ENCODE measurements at regions not wholly inside any gene's neighbourhood (a gene's known extent, or its start where the extent isn't known, plus 50 kb on each side); places are given as distances from the start of the nearest gene placed in this dataset.
"Not testable (repeated sequence)": the region's sequence is repeated elsewhere in the genome, so short reads cannot be mapped to it uniquely, and the experiment has no call there.

- H3K36me3 ChIP-seq, result no peaks in the 10 kb centered on the region
- no peak for DNase-seq (ENCODE audit: low spot score)
- no peaks in the 10 kb centered on the region for H3K4me1 ChIP-seq (ENCODE audit: control insufficient read depth in 1 of 2, low read depth in 2 of 2)
- no peaks in the 10 kb centered on the region for H3K27me3 ChIP-seq (replicated peaks; ENCODE audit: insufficient read depth)
- no peak for ATAC-seq (ENCODE audit: insufficient number of reproducible peaks, low FRiP score, low read depth)
- no peaks in the 10 kb centered on the region for H3K9me3 ChIP-seq
- no peak overlapping the region for H3K27ac ChIP-seq
- TF ChIP-seq CTCF (IDR thresholded peaks at IDR 0.05), result no peak
- no peak overlapping the region for H3K4me3 ChIP-seq
Measured at GRCh38 chr2:7646661-7647060, 729.4 kb downstream of the RNF144A start.

- Histone ChIP-seq H3K4me3 (no peak overlapping the region), H3K27me3 (replicated peaks; ENCODE audit: insufficient read depth) (no peaks in the 10 kb centered on the region), H3K9me3 (no peaks in the 10 kb centered on the region), H3K27ac (no peak overlapping the region), H3K4me1 (ENCODE audit: control insufficient read depth in 1 of 2, low read depth in 2 of 2) (no peaks in the 10 kb centered on the region), H3K36me3 (no peaks in the 10 kb centered on the region)
- ATAC-seq (ENCODE audit: insufficient number of reproducible peaks, low FRiP score, low read depth), result no peak
- TF ChIP-seq CTCF (IDR thresholded peaks at IDR 0.05), result no peak
- DNase-seq (ENCODE audit: low spot score), result no peak
Measured at GRCh38 chr2:7648221-7648795, 731.1 kb downstream of the RNF144A start.

DNA sequence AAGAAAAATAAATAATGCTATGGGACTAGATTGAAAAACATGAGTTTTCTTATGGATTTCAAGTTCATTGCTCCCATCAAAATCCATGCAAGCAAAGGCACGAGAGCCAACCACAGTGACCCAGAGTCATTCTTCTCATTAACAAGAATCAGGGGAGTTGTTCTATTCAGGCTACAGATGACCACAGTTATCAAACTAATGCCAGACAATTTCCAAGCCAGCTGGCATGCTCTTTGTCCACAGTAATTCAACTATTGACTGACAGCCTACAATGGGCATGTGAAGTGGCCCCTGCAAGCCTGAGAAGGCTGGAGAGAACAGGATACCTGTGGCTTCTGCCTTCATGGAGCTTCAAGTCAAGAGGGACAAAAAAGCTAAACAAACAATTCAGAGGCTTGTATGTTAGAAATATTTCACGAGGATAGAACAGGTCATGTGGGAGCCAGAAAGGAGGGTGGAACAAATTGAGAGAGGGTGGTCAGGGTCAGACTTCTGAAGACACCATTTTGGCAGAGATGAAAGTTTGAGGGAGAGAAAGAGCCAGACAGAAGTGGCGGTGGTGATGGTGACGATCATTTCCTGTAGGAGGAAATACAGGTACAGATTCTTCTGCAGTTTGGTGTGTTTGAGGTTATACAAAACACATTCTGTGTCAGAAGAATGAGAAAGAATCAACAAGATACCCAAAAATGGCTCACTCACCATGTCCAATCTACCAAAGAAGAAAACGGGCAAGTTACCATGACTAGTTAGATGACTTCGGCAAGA is 732.4 kb downstream of the RNF144A start:
- no peak for TF ChIP-seq CTCF (IDR thresholded peaks at IDR 0.05)
- Histone ChIP-seq H3K36me3 (no peaks in the 10 kb centered on the region), H3K4me1 (ENCODE audit: control insufficient read depth in 1 of 2, low read depth in 2 of 2) (no peaks in the 10 kb centered on the region), H3K27ac (no peak overlapping the region), H3K9me3 (peaks cover 5% of the 10 kb centered on the region), H3K27me3 (replicated peaks; ENCODE audit: insufficient read depth) (no peaks in the 10 kb centered on the region), H3K4me3 (no peak overlapping the region)
- no peak for DNase-seq (ENCODE audit: low spot score)
- no peak for ATAC-seq (ENCODE audit: insufficient number of reproducible peaks, low FRiP score, low read depth)

DNA sequence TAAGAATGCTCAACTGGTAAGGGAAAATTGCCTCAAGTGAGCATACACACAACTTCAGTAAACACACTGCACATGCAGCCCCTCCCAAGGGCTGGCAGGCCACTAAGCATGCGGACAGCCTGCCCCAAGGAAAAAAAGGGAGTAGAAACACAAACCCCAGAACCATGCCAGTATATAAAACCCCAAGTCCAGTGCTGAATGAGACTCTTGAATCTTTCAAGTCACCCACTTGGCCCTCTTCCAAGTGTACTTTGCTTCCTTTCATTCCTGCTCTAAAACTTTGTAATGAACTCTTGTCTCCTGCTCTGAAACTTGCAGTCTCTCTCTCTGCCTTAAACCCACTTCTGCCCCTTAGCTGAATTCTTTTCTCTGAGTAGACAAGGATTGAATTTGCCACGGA is 736.4 kb downstream of the RNF144A start:
- Histone ChIP-seq H3K27me3 (replicated peaks; ENCODE audit: insufficient read depth) (no peaks in the 10 kb centered on the region), H3K9me3 (peaks cover 5% of the 10 kb centered on the region), H3K4me3 (no peak overlapping the region), H3K4me1 (ENCODE audit: control insufficient read depth in 1 of 2, low read depth in 2 of 2) (no peaks in the 10 kb centered on the region), H3K27ac (no peak overlapping the region), H3K36me3 (no peaks in the 10 kb centered on the region)
- ATAC-seq (ENCODE audit: insufficient number of reproducible peaks, low FRiP score, low read depth) (no peak), DNase-seq (ENCODE audit: low spot score) (no peak)
- no peak for TF ChIP-seq CTCF (IDR thresholded peaks at IDR 0.05)

DNA sequence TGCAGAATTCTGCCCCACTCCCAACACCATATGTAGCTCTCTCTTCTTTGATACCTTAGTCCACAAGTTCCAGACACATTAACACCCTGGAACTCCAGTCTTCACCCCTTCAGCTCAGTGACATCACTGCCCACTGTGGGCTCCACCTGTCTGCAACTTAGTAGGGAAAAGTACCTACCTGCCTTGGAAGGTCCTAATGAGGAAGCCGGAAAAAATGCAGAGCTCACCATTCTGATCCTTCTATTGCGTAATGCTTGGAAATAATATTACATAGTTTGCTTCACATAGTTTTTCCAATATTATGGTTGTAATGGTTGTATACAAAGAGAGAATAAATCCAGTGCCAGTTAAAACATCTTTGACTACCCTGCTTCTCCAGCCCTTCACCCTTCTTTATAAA is 738.4 kb downstream of the RNF144A start:
- DNase-seq (ENCODE audit: low spot score), result no peak
- Histone ChIP-seq H3K4me1 (ENCODE audit: control insufficient read depth in 1 of 2, low read depth in 2 of 2) (no peaks in the 10 kb centered on the region), H3K27ac (no peak overlapping the region), H3K9me3 (peaks cover 5% of the 10 kb centered on the region), H3K36me3 (no peaks in the 10 kb centered on the region), H3K27me3 (replicated peaks; ENCODE audit: insufficient read depth) (no peaks in the 10 kb centered on the region), H3K4me3 (no peak overlapping the region)
- TF ChIP-seq CTCF (IDR thresholded peaks at IDR 0.05), result no peak
- ATAC-seq (ENCODE audit: insufficient number of reproducible peaks, low FRiP score, low read depth), result no peak

- not testable (repeated sequence) for ATAC-seq (ENCODE audit: insufficient number of reproducible peaks, low FRiP score, low read depth); H3K27ac ChIP-seq; H3K9me3 ChIP-seq; H3K27me3 ChIP-seq (replicated peaks; ENCODE audit: insufficient read depth); H3K36me3 ChIP-seq; H3K4me3 ChIP-seq; H3K4me1 ChIP-seq (ENCODE audit: control insufficient read depth in 1 of 2, low read depth in 2 of 2); DNase-seq (ENCODE audit: low spot score)
Measured at GRCh38 chr2:7657526-7657925, 740.3 kb downstream of the RNF144A start.

Data from thoracic aorta (tissue), 2 donors.